HG03432 (cell line): ENCODE measurements at regions not wholly inside any gene's neighbourhood (a gene's known extent, or its start where the extent isn't known, plus 50 kb on each side); places are given as distances from the start of the nearest gene placed in this dataset.

Experiments
- ATAC-seq: cut with Tn5 transposase; IDR thresholded peaks from one replicate; pipeline ENCODE4 v1.9.1; 2021; ENCODE audit warnings: mild to moderate bottlenecking, moderate library complexity; ENCODE audit not compliant: unreplicated experiment

GRCh38 chr19:30648866-30649862, 277.0 kb downstream of the ZNF536 start:
- no peak for ATAC-seq

GRCh38 chr19:30647891-30648720, 275.9 kb downstream of the ZNF536 start:
- no peak for ATAC-seq

- no peak for ATAC-seq
Measured at GRCh38 chr19:30646806-30647205, 274.6 kb downstream of the ZNF536 start.

- ATAC-seq, result no peak
Measured at GRCh38 chr19:30645946-30646577, 273.9 kb downstream of the ZNF536 start.

GRCh38 chr19:30640252-30640965, 268.2 kb downstream of the ZNF536 start:
- ATAC-seq, result no peak

GRCh38 chr19:30638889-30639288, 266.7 kb downstream of the ZNF536 start:
- no peak for ATAC-seq

GRCh38 chr19:30637926-30638325, 265.7 kb downstream of the ZNF536 start:
- ATAC-seq, result no peak

GRCh38 chr19:30634996-30635975, 263.1 kb downstream of the ZNF536 start:
- ATAC-seq, result no peak

- ATAC-seq, result no peak
Measured at GRCh38 chr19:30634131-30634830, 262.1 kb downstream of the ZNF536 start.

- no peak for ATAC-seq
Measured at GRCh38 chr19:30631033-30631370, 258.8 kb downstream of the ZNF536 start.

- ATAC-seq, result no peak
Measured at GRCh38 chr19:30630289-30631032, 258.3 kb downstream of the ZNF536 start.

GRCh38 chr19:30629086-30629485, 256.9 kb downstream of the ZNF536 start:
- no peak for ATAC-seq

- no peak for ATAC-seq
Measured at GRCh38 chr19:30626626-30626966, 254.4 kb downstream of the ZNF536 start.

GRCh38 chr19:30625947-30626625, 253.9 kb downstream of the ZNF536 start:
- no peak for ATAC-seq

GRCh38 chr19:30622276-30622675, 250.1 kb downstream of the ZNF536 start:
- no peak for ATAC-seq

GRCh38 chr19:30621326-30621920, 249.2 kb downstream of the ZNF536 start:
- ATAC-seq, result no peak

GRCh38 chr19:30620354-30620753, 248.2 kb downstream of the ZNF536 start:
- ATAC-seq, result no peak
